ENCODE measurements at regions not wholly inside any gene's neighbourhood (a gene's known extent, or its start where the extent isn't known, plus 50 kb on each side); places are given as distances from the start of the nearest gene placed in this dataset.

- TF ChIP-seq SIN3A (IDR thresholded peaks at IDR 0.05; ENCODE audit: borderline replicate concordance, insufficient read depth, low read length): no peak
- TF ChIP-seq POLR2AphosphoS5 (IDR thresholded peaks at IDR 0.05; ENCODE audit: low read depth, low read length): no peak
- TF ChIP-seq, protein P1, sequence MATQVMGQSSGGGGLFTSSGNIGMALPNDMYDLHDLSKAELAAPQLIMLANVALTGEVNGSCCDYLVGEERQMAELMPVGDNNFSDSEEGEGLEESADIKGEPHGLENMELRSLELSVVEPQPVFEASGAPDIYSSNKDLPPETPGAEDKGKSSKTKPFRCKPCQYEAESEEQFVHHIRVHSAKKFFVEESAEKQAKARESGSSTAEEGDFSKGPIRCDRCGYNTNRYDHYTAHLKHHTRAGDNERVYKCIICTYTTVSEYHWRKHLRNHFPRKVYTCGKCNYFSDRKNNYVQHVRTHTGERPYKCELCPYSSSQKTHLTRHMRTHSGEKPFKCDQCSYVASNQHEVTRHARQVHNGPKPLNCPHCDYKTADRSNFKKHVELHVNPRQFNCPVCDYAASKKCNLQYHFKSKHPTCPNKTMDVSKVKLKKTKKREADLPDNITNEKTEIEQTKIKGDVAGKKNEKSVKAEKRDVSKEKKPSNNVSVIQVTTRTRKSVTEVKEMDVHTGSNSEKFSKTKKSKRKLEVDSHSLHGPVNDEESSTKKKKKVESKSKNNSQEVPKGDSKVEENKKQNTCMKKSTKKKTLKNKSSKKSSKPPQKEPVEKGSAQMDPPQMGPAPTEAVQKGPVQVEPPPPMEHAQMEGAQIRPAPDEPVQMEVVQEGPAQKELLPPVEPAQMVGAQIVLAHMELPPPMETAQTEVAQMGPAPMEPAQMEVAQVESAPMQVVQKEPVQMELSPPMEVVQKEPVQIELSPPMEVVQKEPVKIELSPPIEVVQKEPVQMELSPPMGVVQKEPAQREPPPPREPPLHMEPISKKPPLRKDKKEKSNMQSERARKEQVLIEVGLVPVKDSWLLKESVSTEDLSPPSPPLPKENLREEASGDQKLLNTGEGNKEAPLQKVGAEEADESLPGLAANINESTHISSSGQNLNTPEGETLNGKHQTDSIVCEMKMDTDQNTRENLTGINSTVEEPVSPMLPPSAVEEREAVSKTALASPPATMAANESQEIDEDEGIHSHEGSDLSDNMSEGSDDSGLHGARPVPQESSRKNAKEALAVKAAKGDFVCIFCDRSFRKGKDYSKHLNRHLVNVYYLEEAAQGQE (IDR thresholded peaks at IDR 0.05; ENCODE audit: insufficient read depth in 1 of 2, low read depth in 2 of 2, low read length in 2 of 2): no peak
- TF ChIP-seq FOXP2 (optimal IDR thresholded peaks at IDR 0.05; ENCODE audit: borderline replicate concordance, extremely low read depth, extremely low read length, insufficient read depth): no peak
- TF ChIP-seq TAF1 (IDR thresholded peaks at IDR 0.05; ENCODE audit: borderline replicate concordance, insufficient read depth, low read length): no peak
These were observed 739.8 kb upstream of the AUTS2 start for GRCh38 chr7:68858497-68858896.

DNA sequence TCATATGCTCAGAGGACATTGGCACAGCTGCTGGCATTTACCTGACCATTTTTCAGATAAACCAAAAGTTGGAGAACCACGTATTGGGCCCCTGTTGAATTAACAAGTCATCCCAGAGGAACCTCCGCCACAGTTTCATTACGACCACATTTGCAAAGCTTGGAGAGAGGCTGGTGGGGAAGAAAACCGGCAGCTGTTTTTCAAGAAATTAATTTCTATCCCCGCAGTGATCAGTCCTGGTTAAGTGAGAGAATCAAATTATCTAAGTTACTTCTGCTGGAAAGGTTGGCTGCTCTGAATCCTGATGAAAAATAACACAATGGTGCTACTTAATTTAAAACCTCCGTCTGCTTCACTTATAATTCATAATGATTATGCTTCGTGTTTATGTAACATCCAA, 737.1 kb upstream of the AUTS2 start:
- no peak for TF ChIP-seq TAF1 (IDR thresholded peaks at IDR 0.05; ENCODE audit: borderline replicate concordance, insufficient read depth, low read length)
- TF ChIP-seq, protein P1 (IDR thresholded peaks at IDR 0.05; ENCODE audit: insufficient read depth in 1 of 2, low read depth in 2 of 2, low read length in 2 of 2): no peak
- TF ChIP-seq POLR2AphosphoS5 (IDR thresholded peaks at IDR 0.05; ENCODE audit: low read depth, low read length): no peak
- no peak for TF ChIP-seq FOXP2 (optimal IDR thresholded peaks at IDR 0.05; ENCODE audit: borderline replicate concordance, extremely low read depth, extremely low read length, insufficient read depth)
- no peak for TF ChIP-seq SIN3A (IDR thresholded peaks at IDR 0.05; ENCODE audit: borderline replicate concordance, insufficient read depth, low read length)

GRCh38 chr7:68862261-68862660, 736.0 kb upstream of the AUTS2 start:
- TF ChIP-seq, protein P1 (IDR thresholded peaks at IDR 0.05; ENCODE audit: insufficient read depth in 1 of 2, low read depth in 2 of 2, low read length in 2 of 2): no peak
- TF ChIP-seq POLR2AphosphoS5 (IDR thresholded peaks at IDR 0.05; ENCODE audit: low read depth, low read length) (no peak), TAF1 (IDR thresholded peaks at IDR 0.05; ENCODE audit: borderline replicate concordance, insufficient read depth, low read length) (no peak), SIN3A (IDR thresholded peaks at IDR 0.05; ENCODE audit: borderline replicate concordance, insufficient read depth, low read length) (no peak), FOXP2 (optimal IDR thresholded peaks at IDR 0.05; ENCODE audit: borderline replicate concordance, extremely low read depth, extremely low read length, insufficient read depth) (no peak)

GRCh38 chr7:68862736-68863135, 735.5 kb upstream of the AUTS2 start:
- no peak for TF ChIP-seq FOXP2 (optimal IDR thresholded peaks at IDR 0.05; ENCODE audit: borderline replicate concordance, extremely low read depth, extremely low read length, insufficient read depth)
- TF ChIP-seq SIN3A (IDR thresholded peaks at IDR 0.05; ENCODE audit: borderline replicate concordance, insufficient read depth, low read length): no peak
- no peak for TF ChIP-seq TAF1 (IDR thresholded peaks at IDR 0.05; ENCODE audit: borderline replicate concordance, insufficient read depth, low read length)
- TF ChIP-seq, protein P1 (IDR thresholded peaks at IDR 0.05; ENCODE audit: insufficient read depth in 1 of 2, low read depth in 2 of 2, low read length in 2 of 2): no peak
- no peak for TF ChIP-seq POLR2AphosphoS5 (IDR thresholded peaks at IDR 0.05; ENCODE audit: low read depth, low read length)

Measured in PFSK-1 (cell line).